NCI-H1417 (cell line): ENCODE measurements at regions not wholly inside any gene's neighbourhood (a gene's known extent, or its start where the extent isn't known, plus 50 kb on each side); places are given as distances from the start of the nearest gene placed in this dataset.
"Not testable (repeated sequence)": the region's sequence is repeated elsewhere in the genome, so short reads cannot be mapped to it uniquely, and the experiment has no call there.

Experiments used
- DNase-seq, 3 experiments: peaks; one replicate each; lab custom pipeline; 2025; lab: John Stamatoyannopoulos, UW

- no peak for DNase-seq
These were observed 576.9 kb downstream of the ANKRD7 start for GRCh38 chr7:118801366-118801765.

- DNase-seq, result no peak
These were observed 578.2 kb downstream of the ANKRD7 start for GRCh38 chr7:118802726-118803125.

- DNase-seq, result no peak
These were observed 601.7 kb downstream of the ANKRD7 start for GRCh38 chr7:118826246-118826645.

DNA sequence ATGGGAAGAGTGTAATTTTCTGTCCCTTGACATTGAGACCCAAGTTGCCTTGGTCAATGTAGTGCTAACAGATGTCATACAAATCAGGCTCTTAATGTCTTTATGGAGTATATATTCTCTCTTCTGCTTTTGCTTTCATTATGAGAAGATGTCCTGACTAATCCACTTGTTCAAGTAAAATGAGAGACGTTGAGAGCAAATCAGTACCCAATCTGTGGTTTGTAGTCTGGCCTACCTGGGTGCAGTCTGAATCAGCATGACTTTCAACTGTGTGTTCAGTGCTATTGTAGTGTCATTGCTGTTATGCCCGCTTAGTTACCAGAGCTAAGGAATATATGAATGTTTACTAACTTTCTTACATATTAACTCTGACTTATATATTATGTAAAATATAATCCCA, 612.4 kb downstream of the ANKRD7 start:
- DNase-seq, result no peak

GRCh38 chr7:118839515-118839914, 615.0 kb downstream of the ANKRD7 start:
- no peak for DNase-seq

DNA sequence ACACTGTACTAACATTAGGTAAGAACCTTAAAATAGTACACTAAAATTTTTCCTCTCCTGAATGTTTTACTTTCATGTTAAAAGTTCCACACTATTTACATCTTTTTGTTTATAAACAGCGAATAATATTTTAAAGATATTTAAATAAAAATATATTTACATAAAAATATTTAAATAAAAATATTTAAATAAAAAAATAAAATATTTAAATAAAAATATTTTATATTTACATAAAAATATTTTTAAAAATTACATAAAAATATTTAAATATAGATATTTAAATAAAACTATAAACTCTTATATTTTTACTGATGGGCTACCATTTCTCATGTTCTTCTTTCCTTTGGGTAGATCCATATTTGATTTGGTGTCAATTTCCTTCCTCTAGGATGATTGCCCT, 619.0 kb downstream of the ANKRD7 start:
- no peak for DNase-seq

DNA sequence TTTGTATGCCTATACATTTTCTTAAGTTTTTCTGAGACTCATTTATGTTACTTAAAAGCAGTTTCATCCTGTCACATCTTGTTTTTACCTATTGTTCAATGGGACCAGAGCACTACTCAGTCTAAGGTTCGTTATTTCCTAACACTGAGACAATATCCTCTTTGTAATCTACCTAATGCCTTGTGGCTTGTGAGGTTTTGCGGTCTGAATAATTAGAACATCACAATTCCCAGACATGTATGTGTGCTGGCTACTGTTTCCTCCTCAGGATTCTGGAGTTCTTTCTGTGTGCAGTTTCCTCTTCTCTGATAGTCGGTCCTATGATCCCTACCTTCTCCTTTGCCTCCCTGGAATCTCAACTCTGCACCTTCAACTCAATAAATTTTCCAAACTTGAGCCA, 620.2 kb downstream of the ANKRD7 start:
- no peak for DNase-seq

DNA sequence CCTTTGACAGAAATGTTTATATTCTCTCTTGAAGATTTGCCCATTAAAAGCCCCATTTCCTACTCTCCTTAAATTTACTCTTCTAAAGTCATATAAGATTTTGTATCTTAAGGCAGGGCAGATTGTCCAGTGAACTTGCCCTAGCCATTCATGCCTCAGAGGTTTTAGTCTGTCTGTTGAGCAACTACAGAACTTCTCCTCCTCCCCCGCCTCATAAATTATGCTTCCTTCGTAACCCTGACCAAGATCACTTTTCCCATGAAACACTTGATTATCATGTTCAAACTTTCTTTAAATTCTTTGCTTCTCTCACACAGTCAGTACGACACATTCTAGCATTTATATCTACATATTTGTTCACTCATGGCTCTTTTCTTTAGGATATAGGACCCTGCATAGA, 621.3 kb downstream of the ANKRD7 start:
- no peak for DNase-seq

- DNase-seq, result no peak
These were observed 622.5 kb downstream of the ANKRD7 start for GRCh38 chr7:118846977-118847376.

DNA sequence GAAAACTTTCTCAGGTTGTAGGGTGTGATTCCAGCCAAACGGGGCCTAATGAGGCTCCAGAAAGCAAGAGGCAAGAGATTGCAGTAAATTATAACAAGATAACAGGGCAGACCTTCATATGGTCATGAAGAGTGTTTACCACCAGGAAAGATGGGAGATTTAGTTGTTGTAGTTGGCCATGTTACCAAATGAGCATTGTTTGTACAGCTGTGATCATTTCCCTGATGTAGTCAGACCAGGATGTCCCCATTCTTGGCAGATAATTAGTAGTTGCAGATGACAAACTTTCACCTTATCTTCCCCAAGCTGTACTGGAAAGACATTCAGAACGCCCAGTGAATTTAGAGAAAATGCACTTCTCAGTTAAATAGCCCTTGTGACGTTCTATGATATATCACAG, 630.8 kb downstream of the ANKRD7 start:
- DNase-seq, result peak in 2 of 3 experiments; percentile 54 to 86

GRCh38 chr7:118858651-118859149, 634.2 kb downstream of the ANKRD7 start:
- DNase-seq, result no peak

- no peak for DNase-seq
These were observed 637.1 kb downstream of the ANKRD7 start for GRCh38 chr7:118861581-118861980.

DNA sequence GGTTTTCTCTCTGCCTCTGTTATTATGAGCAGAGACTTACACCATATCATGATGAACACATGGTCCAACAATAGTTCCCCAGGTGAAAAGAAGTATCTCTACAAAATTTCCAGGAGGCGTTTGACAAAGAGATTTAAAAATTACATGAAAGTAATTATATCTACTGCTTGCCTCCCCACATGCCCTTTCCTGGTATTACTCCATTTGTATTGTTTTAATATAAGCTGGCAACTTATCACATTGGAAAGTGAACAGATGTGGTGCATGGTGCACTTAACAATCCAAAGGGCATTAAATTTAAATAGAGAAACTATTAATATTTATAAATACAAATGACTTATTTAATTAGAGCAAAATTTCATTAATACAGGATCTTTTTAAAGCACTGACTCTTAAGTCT, 638.2 kb downstream of the ANKRD7 start:
- DNase-seq, result no peak

DNA sequence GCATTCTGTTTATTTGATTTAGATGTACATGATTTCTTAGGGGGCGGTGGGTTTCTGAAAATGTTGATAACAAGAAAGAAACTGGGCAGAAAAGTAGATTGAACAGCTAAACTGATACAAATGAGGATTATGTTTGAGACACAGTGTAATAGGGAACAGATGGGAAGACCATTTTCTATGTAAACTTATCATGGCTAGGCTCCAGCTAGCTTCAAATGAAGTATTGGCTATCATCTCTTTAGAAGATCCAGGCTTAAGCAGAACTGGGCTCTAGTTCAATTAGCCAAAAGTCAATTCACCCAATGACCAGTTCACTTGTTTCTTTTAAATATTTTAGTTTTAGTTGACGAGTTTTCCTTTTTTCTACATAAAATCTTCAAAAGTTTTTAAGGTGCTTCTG, 639.5 kb downstream of the ANKRD7 start:
- no peak for DNase-seq

DNA sequence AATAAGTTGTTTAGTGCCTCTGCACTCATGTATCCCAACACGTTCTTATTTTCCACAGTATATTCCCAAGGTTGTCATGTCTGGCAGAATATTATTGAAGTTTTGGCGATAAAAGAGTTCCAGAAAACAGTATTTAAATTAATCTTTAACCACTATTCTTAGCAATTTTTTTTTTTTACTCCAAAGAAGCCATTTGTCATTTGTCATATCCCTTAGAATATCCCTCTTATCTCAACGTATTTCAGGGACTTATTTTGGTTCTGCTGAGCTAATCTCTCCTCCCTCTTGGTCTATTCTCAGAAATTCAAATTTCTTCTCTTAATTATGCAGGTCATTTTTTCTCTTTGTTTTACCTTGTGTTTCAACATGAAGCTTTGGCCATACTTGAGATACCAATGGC, 643.4 kb downstream of the ANKRD7 start:
- no peak for DNase-seq

DNA sequence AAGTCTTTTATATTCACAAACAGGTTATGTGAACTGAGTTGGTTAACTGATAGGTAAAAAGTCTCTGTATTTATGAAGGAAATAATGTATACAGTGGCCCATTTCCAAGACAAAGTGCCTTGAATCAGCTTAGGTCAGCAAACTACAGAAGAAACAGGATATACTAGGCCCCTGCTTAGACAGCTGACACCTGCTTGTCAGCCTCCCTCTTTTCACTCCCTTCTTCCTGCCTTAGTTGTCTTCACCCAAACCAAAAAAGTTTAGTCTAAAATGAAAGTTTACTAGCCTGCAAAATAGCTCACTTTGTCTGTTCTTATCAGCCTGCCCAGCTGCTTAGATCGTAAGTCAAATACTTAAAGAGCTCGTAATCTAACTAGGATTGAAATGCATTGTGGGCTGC, 644.6 kb downstream of the ANKRD7 start:
- not testable (repeated sequence) for DNase-seq

GRCh38 chr7:118870187-118870586, 645.7 kb downstream of the ANKRD7 start:
- peak in 1 of 3 experiments; percentile 17 for DNase-seq

DNA sequence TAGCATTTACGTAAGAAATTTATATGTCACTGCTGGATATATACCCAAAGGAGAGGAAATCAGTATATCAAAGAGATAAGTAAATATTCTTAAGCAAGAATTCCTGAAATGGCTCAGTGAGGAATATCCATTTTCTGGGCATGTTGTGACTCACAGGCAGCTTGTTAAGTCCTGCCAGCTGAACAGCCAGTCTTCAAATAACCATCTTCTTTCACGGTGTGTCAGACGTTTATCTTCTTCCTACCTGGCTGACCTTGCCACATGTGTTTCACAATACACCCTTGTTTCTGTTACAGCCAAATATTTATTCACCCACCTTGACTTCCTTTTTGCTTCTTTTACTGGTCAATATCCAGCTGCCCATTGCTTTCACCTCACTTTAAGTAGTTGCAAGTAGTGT, 648.1 kb downstream of the ANKRD7 start:
- DNase-seq, result peak in 1 of 3 experiments; percentile 48

DNA sequence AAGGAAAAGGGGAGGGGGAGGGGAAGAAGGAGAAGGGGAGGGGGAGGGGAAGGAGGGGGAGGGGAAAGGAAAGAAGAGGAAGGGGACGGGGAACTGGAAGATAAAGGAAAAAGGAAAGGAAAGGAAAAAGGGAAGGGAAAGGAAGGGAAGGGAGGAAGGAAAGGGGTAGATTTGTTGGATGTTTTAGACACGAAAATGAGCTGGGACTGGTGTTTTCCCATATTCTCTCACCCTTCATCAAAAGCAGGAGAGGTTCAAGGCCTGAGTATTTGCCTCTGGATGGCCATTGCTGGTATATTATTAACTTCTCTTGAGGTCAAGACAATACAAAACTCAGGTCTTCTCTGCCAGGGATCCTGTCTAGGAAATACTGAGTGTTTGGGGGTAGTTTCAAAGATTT, 652.7 kb downstream of the ANKRD7 start:
- no peak for DNase-seq

DNA sequence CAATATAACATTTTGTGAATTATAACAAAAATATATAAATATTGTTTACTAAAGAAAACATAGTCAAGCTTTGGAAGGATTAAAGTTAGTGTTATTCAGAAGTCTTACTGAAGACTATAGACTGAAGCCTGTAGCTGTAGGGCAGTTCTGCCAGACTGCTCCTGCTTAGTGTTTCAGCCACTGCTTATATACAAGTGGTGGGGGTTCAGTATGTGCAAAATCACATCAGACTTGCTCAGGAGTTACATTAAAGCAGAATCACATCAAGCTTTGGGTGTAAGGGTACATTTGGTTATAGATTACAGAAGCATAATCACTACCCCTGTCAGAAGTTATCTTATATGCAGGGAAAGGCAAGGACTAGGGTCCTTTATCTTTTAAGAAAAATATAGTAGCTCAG, 653.8 kb downstream of the ANKRD7 start:
- DNase-seq, result no peak

DNA sequence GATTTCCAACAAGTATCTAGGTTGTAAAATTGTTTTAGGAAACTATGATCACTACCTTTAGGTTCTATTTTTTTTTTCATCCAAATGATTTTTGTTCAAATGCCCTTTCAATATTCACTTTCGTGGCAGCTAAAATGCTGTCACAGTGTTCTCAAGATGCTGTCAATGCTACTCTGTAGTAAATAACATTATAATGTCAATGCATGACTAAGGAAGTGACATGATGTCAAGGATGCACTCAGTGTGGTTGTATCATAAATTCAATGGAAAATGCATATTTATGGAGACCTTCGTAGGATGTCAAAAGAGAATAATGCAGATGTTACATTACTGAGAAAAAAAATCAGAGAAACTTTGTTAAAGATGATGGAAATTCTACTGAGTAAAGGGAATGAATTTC, 673.8 kb downstream of the ANKRD7 start:
- DNase-seq, result no peak

GRCh38 chr7:118902600-118902999, 678.1 kb downstream of the ANKRD7 start:
- no peak for DNase-seq

- no peak for DNase-seq
These were observed 683.5 kb downstream of the ANKRD7 start for GRCh38 chr7:118907911-118908527.

GRCh38 chr7:118916120-118916519, 691.6 kb downstream of the ANKRD7 start:
- DNase-seq, result not testable (repeated sequence)
